ENCODE measurements at regions not wholly inside any gene's neighbourhood (a gene's known extent, or its start where the extent isn't known, plus 50 kb on each side); places are given as distances from the start of the nearest gene placed in this dataset.
"Not testable (repeated sequence)": the region's sequence is repeated elsewhere in the genome, so short reads cannot be mapped to it uniquely, and the experiment has no call there.

GRCh38 chr5:91288118-91288916, 94.8 kb downstream of the ARRDC3 start:
- H3K27me3 ChIP-seq (replicated peaks in 1 of 4; ENCODE audit: control extremely low read depth in 1 of 4, control insufficient read depth in 3 of 4, insufficient read depth in 4 of 4, low read length in 3 of 4), result no peaks in the 10 kb centered on the region
- no peak overlapping the region for H3K9ac ChIP-seq (ENCODE audit: low read length)
- H3K9me3 Mint-ChIP-seq (ENCODE audit: insufficient read depth), result peaks cover 2% of the 10 kb centered on the region
- H3K27ac Mint-ChIP-seq, result no peak overlapping the region
- no peak overlapping the region for H3K27ac ChIP-seq (ENCODE audit: low read length in 2 of 2)
- no peak for TF ChIP-seq EZH2 (IDR thresholded peaks at IDR 0.05; ENCODE audit: borderline replicate concordance, insufficient read depth, low read depth, low read length, poor library complexity, severe bottlenecking)
- no peaks in the 10 kb centered on the region for H4K20me1 ChIP-seq (ENCODE audit: control insufficient read depth, insufficient read depth, low read length, poor library complexity, severe bottlenecking)
- H3K4me2 ChIP-seq (replicated peaks; ENCODE audit: low read depth, low read length, poor library complexity, severe bottlenecking), result no peak overlapping the region
- no peaks in the 10 kb centered on the region for H3K4me1 ChIP-seq (ENCODE audit: control insufficient read depth in 2 of 2, insufficient read depth in 2 of 2, low read length in 2 of 2)
- POLR2A ChIA-PET, result no interaction called here
- CTCF ChIA-PET, result no interaction called here
- no peaks in the 10 kb centered on the region for H3K36me3 ChIP-seq (replicated peaks in 1 of 2; ENCODE audit: control extremely low read depth in 1 of 2, control insufficient read depth in 1 of 2, extremely low read depth in 1 of 2, insufficient read depth in 2 of 2, low read length in 1 of 2)
- peaks cover 2% of the 10 kb centered on the region for H3K27me3 Mint-ChIP-seq
- no peak for ATAC-seq (ENCODE audit: low read depth)
- no peak overlapping the region for H2AFZ ChIP-seq (ENCODE audit: insufficient read depth, low read depth, low read length, poor library complexity, severe bottlenecking)
- DNase-seq, result no peak
- no peaks in the 10 kb centered on the region for H3K4me1 Mint-ChIP-seq
- WGBS (ENCODE audit: insufficient coverage), result no CpG with 5 or more reads among the region's 3 CpGs
- intact Hi-C loops (cut with micrococcal nuclease), result no loop called here
- no peak overlapping the region for H3K4me3 ChIP-seq (ENCODE audit: control extremely low read depth in 1 of 5, extremely low read depth in 1 of 5, insufficient read depth in 1 of 5, low read depth in 2 of 5, low read length in 4 of 5)
- no peak overlapping the region for H3K4me3 Mint-ChIP-seq
- H3K9me3 ChIP-seq (ENCODE audit: control extremely low read depth in 1 of 3, control insufficient read depth in 2 of 3, insufficient read depth in 1 of 3, low read length in 2 of 3), result peaks cover 0 to 2% (median 0%) of the 10 kb centered on the region in 3 donors
- H3K79me2 ChIP-seq (ENCODE audit: control insufficient read depth, insufficient read depth, low read length), result no peaks in the 10 kb centered on the region

- H3K27me3 ChIP-seq (replicated peaks in 1 of 4; ENCODE audit: control extremely low read depth in 1 of 4, control insufficient read depth in 3 of 4, insufficient read depth in 4 of 4, low read length in 3 of 4); H3K9me3 ChIP-seq (ENCODE audit: control extremely low read depth in 1 of 3, control insufficient read depth in 2 of 3, insufficient read depth in 1 of 3, low read length in 2 of 3); H3K36me3 ChIP-seq (replicated peaks in 1 of 2; ENCODE audit: control extremely low read depth in 1 of 2, control insufficient read depth in 1 of 2, extremely low read depth in 1 of 2, insufficient read depth in 2 of 2, low read length in 1 of 2); H3K4me1 ChIP-seq (ENCODE audit: control insufficient read depth in 2 of 2, insufficient read depth in 2 of 2, low read length in 2 of 2); ATAC-seq (ENCODE audit: low read depth); H3K27me3 Mint-ChIP-seq; CTCF ChIA-PET; H3K27ac Mint-ChIP-seq; H2AFZ ChIP-seq (ENCODE audit: insufficient read depth, low read depth, low read length, poor library complexity, severe bottlenecking); H3K4me3 Mint-ChIP-seq; H3K27ac ChIP-seq (ENCODE audit: low read length in 2 of 2); H3K4me3 ChIP-seq (ENCODE audit: control extremely low read depth in 1 of 5, extremely low read depth in 1 of 5, insufficient read depth in 1 of 5, low read depth in 2 of 5, low read length in 4 of 5); H3K9me3 Mint-ChIP-seq (ENCODE audit: insufficient read depth); intact Hi-C loops (cut with micrococcal nuclease); DNase-seq; H4K20me1 ChIP-seq (ENCODE audit: control insufficient read depth, insufficient read depth, low read length, poor library complexity, severe bottlenecking); H3K4me2 ChIP-seq (replicated peaks; ENCODE audit: low read depth, low read length, poor library complexity, severe bottlenecking); POLR2A ChIA-PET; H3K79me2 ChIP-seq (ENCODE audit: control insufficient read depth, insufficient read depth, low read length); H3K9ac ChIP-seq (ENCODE audit: low read length): not testable (repeated sequence)
- WGBS (ENCODE audit: insufficient coverage), result 83% methylated on average over 1 of the region's 4 CpGs
- H3K4me1 Mint-ChIP-seq, result peaks cover 13% of the 10 kb centered on the region
Observed at GRCh38 chr5:91285062-91285461, 98.1 kb downstream of the ARRDC3 start.
